ENCODE measurements at regions not wholly inside any gene's neighbourhood (a gene's known extent, or its start where the extent isn't known, plus 50 kb on each side); places are given as distances from the start of the nearest gene placed in this dataset.
A peak's percentile ranks its signal among the peaks of the same experiment; 100 is the strongest.
"Not testable (repeated sequence)": the region's sequence is repeated elsewhere in the genome, so short reads cannot be mapped to it uniquely, and the experiment has no call there.

- not testable (repeated sequence) for H3K27ac ChIP-seq; DNase-seq (ENCODE audit: low spot score); H3K4me3 ChIP-seq; H3K36me3 ChIP-seq; H3K4me1 ChIP-seq (ENCODE audit: control insufficient read depth in 1 of 2, low read depth in 2 of 2); H3K9me3 ChIP-seq; H3K27me3 ChIP-seq (replicated peaks; ENCODE audit: insufficient read depth); ATAC-seq (ENCODE audit: insufficient number of reproducible peaks, low FRiP score, low read depth)
- TF ChIP-seq CTCF (IDR thresholded peaks at IDR 0.05): peak; percentile 72
These were observed 102.0 kb upstream of the PLEKHM1 start for GRCh38 chr17:45592433-45592923.

- H3K27ac ChIP-seq; DNase-seq (ENCODE audit: low spot score); H3K36me3 ChIP-seq; H3K4me3 ChIP-seq; H3K27me3 ChIP-seq (replicated peaks; ENCODE audit: insufficient read depth); H3K9me3 ChIP-seq; ATAC-seq (ENCODE audit: insufficient number of reproducible peaks, low FRiP score, low read depth); H3K4me1 ChIP-seq (ENCODE audit: control insufficient read depth in 1 of 2, low read depth in 2 of 2): not testable (repeated sequence)
These were observed 105.8 kb upstream of the PLEKHM1 start for GRCh38 chr17:45596347-45596746.

DNA sequence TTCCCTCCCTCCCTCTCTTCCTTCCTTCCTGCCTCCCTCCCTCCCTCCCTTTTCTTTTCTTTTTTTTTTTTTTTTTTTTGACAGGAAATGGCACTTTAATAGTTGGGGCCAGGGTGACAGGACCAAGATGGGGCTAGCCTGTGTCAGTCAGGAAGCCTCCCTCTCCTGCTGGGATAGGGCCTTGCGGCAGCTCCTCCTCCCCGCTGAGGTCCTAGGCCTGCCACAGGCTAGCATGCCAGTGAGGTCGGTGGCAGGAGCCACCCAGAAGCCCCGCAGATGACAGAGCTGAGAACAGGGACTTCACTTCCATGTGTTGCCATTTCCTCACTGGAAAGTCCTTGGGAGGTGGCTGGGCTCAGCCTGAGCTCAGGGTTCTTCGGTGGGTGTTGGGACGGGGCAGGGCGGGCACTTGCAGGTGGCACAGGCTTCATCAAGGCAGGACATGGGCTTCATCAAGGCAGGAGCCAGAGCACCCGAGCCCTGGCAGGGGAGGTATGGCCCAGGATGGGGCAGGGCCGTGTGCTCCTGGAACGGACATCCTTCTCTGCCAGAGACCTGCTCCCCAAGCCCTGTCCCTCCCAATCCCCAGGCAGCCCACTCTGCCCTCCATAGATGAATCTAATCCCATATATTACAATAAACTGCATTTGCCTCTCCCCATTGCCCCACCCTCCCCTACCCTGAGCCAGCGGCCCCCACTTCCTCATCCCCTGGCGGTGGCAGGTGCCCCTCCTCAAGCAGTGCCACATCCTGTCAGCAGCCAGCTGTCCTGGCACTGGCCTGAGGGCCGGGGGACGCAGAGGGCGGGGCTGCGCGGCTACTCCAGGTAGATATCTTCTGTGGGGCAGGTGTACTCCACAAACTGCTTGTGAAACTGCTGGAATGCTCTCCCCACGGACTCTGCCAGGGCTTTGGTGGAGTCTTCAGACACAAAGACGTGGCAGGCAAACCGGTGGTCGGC, 109.8 kb upstream of the PLEKHM1 start:
- H3K4me1 ChIP-seq (ENCODE audit: control insufficient read depth in 1 of 2, low read depth in 2 of 2); H3K4me3 ChIP-seq; H3K9me3 ChIP-seq; ATAC-seq (ENCODE audit: insufficient number of reproducible peaks, low FRiP score, low read depth); H3K36me3 ChIP-seq; DNase-seq (ENCODE audit: low spot score); H3K27me3 ChIP-seq (replicated peaks; ENCODE audit: insufficient read depth); H3K27ac ChIP-seq: not testable (repeated sequence)

DNA sequence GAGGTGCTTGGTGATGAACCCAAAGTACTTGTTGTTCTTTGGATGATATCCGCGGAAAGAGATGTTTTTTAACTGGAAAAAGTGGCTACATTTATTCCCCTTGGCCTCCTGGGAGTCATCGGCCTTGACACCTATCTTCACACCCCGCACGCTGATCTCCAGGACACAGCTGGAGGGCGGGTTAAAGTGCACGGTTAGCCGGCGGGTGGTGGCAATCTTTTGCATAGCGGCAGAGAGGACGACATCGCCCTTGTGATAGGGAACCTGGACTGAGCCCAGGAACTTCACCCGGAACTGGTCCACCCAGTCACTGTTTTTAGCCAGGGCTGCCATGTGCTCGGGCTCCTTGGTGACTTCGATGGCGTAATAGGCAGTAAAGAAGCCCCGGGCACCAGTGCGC, 110.5 kb upstream of the PLEKHM1 start:
- not testable (repeated sequence) for H3K27ac ChIP-seq; ATAC-seq (ENCODE audit: insufficient number of reproducible peaks, low FRiP score, low read depth); H3K9me3 ChIP-seq; H3K4me3 ChIP-seq; H3K27me3 ChIP-seq (replicated peaks; ENCODE audit: insufficient read depth); H3K36me3 ChIP-seq; H3K4me1 ChIP-seq (ENCODE audit: control insufficient read depth in 1 of 2, low read depth in 2 of 2); DNase-seq (ENCODE audit: low spot score)

GRCh38 chr17:45601605-45602539, 111.4 kb upstream of the PLEKHM1 start:
- not testable (repeated sequence) for ATAC-seq (ENCODE audit: insufficient number of reproducible peaks, low FRiP score, low read depth)

DNA sequence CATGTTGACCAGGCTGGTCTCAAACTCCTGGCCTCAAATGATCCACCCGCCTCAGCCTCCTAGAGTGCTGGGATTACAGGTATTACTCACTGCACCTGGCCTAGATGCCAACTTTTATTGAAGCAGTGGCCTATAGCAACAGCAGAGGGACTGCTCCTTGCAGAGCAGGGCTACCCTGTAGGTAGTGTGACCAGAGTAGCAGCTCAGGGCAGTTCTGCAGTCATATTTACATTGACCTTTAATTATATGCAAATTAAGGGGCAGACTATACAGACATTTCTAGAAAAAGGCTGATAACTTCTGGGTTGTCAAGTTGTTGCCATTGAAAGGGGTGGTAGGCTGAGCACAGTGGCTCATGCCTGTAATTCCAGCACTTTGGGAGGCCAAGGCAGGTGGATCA, 115.2 kb upstream of the PLEKHM1 start:
- H3K27me3 ChIP-seq (replicated peaks; ENCODE audit: insufficient read depth); H3K9me3 ChIP-seq; ATAC-seq (ENCODE audit: insufficient number of reproducible peaks, low FRiP score, low read depth); DNase-seq (ENCODE audit: low spot score); H3K36me3 ChIP-seq; H3K4me1 ChIP-seq (ENCODE audit: control insufficient read depth in 1 of 2, low read depth in 2 of 2); H3K4me3 ChIP-seq; H3K27ac ChIP-seq: not testable (repeated sequence)

More at GRCh38 chr17:45601605-45602539, 111.4 kb upstream of the PLEKHM1 start:
- not testable (repeated sequence) for H3K9me3 ChIP-seq; DNase-seq (ENCODE audit: low spot score); H3K36me3 ChIP-seq; H3K27me3 ChIP-seq (replicated peaks; ENCODE audit: insufficient read depth); H3K4me3 ChIP-seq; H3K27ac ChIP-seq; H3K4me1 ChIP-seq (ENCODE audit: control insufficient read depth in 1 of 2, low read depth in 2 of 2)

- DNase-seq (ENCODE audit: low spot score) (peak; percentile 5), ATAC-seq (ENCODE audit: insufficient number of reproducible peaks, low FRiP score, low read depth) (peak; percentile 75)
- not testable (repeated sequence) for H3K9me3 ChIP-seq; H3K4me1 ChIP-seq (ENCODE audit: control insufficient read depth in 1 of 2, low read depth in 2 of 2); H3K36me3 ChIP-seq; H3K27ac ChIP-seq; H3K27me3 ChIP-seq (replicated peaks; ENCODE audit: insufficient read depth)
- peak overlapping the region; percentile 77 for H3K4me3 ChIP-seq
These were observed 129.5 kb upstream of the PLEKHM1 start for GRCh38 chr17:45619984-45620405.

GRCh38 chr17:45620468-45620867, 129.9 kb upstream of the PLEKHM1 start:
- H3K4me1 ChIP-seq (ENCODE audit: control insufficient read depth in 1 of 2, low read depth in 2 of 2); DNase-seq (ENCODE audit: low spot score); H3K27ac ChIP-seq; H3K9me3 ChIP-seq; H3K27me3 ChIP-seq (replicated peaks; ENCODE audit: insufficient read depth); H3K36me3 ChIP-seq: not testable (repeated sequence)
- peak; percentile 33 for ATAC-seq (ENCODE audit: insufficient number of reproducible peaks, low FRiP score, low read depth)
- peak overlapping the region; percentile 77 for H3K4me3 ChIP-seq

DNA sequence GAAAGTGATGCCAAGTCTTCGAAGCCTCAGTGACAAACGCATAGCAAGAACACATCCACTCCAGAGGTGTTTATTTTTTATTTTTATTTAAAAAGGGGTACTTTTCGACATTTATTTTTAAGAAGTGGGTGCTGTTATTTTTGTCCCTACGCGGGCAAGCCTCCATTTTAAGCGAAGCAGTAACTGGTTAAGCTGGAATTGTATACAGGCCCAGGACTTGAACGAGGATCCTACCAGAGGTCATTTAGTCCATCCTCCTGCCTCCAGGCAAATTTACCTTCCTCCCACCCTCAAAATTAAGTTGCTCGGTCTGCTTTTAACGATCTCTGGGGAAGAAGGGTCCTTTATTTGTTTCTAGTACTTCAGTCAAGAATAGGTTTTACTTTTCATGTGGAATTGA, 130.6 kb upstream of the PLEKHM1 start:
- not testable (repeated sequence) for H3K27me3 ChIP-seq (replicated peaks; ENCODE audit: insufficient read depth); H3K9me3 ChIP-seq; H3K36me3 ChIP-seq; ATAC-seq (ENCODE audit: insufficient number of reproducible peaks, low FRiP score, low read depth); DNase-seq (ENCODE audit: low spot score); H3K27ac ChIP-seq; H3K4me1 ChIP-seq (ENCODE audit: control insufficient read depth in 1 of 2, low read depth in 2 of 2); H3K4me3 ChIP-seq

DNA sequence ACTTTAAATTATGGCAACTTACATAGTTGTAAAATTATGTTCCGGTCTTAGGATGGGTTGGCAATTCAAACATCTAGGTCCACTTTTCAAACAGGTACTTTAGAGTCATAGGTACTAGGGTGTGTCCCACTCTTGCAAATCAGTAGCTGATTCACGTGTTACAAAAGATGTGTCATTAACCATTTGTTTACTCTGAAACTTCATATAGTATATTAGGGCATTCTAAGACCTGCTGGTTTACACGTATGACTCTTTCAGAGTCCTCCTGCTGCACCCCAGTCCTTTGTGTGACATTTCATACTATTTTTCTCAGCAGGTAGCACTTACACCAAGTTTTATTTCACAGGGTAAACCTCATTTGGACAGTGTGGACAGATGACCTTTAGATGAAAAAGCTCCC, 131.8 kb upstream of the PLEKHM1 start:
- not testable (repeated sequence) for DNase-seq (ENCODE audit: low spot score); H3K27ac ChIP-seq; ATAC-seq (ENCODE audit: insufficient number of reproducible peaks, low FRiP score, low read depth)

More for the DNA sequence above, 131.8 kb upstream of the PLEKHM1 start:
- H3K36me3 ChIP-seq; H3K27me3 ChIP-seq (replicated peaks; ENCODE audit: insufficient read depth); H3K4me3 ChIP-seq; H3K4me1 ChIP-seq (ENCODE audit: control insufficient read depth in 1 of 2, low read depth in 2 of 2); H3K9me3 ChIP-seq: not testable (repeated sequence)
